GM12801 (cell line): ENCODE measurements at regions not wholly inside any gene's neighbourhood (a gene's known extent, or its start where the extent isn't known, plus 50 kb on each side); places are given as distances from the start of the nearest gene placed in this dataset.

Experiments used
- TF ChIP-seq, protein P1 (sequence below): IDR thresholded peaks from one replicate; pipeline ENCODE4 v1.5.1; 2011; ENCODE audit warnings: control low read depth; ENCODE audit not compliant: insufficient read length; ENCODE audit errors: extremely low read depth

DNA sequence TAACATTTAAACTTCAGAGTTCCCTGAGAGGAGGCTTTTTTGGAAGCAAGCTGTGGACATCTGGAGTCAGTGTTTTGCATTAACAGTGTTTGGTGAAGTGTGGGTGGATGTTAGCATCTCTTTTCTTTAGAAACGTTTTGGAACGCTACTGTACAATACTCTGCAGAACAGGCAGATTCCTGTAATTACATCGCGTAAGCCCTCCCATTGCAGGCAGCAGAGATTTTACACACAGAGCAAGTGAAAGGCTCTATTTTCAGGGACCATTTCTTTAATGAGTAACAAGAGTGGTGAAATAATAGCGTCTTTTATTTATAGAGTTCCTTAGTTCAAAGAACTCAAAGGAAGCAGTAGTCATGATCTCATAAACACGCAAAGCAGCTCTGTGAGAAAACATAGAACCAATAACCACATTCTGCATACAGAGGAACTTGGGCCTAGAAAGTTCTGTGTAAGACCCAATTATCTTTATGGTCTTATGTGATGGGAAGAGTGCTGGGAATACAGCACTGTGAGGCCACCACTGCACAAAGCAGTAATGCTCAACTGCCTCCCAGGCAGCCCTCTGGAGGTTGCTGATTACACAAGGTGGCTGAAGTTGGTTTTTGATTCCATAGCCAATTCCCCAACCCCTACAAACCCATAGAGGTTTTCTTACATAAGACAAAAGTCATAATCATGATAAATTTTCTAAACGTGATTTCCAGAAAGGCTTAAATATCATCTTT is 298.7 kb upstream of the EPHA5 start:
- TF ChIP-seq, protein P1, sequence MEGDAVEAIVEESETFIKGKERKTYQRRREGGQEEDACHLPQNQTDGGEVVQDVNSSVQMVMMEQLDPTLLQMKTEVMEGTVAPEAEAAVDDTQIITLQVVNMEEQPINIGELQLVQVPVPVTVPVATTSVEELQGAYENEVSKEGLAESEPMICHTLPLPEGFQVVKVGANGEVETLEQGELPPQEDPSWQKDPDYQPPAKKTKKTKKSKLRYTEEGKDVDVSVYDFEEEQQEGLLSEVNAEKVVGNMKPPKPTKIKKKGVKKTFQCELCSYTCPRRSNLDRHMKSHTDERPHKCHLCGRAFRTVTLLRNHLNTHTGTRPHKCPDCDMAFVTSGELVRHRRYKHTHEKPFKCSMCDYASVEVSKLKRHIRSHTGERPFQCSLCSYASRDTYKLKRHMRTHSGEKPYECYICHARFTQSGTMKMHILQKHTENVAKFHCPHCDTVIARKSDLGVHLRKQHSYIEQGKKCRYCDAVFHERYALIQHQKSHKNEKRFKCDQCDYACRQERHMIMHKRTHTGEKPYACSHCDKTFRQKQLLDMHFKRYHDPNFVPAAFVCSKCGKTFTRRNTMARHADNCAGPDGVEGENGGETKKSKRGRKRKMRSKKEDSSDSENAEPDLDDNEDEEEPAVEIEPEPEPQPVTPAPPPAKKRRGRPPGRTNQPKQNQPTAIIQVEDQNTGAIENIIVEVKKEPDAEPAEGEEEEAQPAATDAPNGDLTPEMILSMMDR = no peak

DNA sequence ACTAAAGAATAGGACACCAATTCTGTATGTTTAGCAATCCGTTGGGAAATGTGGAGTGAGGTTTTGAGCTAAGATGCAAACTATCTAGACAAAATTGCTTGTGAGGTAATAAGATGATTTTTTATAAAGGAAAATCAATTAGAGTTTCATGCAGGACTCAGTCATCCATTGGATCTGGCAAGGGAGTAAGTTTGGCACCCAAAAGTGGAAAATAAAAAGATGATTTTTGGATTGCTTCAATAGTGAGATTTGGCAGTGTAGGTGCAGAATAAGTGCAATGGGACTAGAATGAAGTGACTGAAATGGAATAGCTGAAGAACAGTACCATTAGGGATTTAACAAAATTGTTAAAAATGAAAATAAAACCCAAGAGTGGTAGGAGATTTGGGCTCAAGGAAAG is 290.5 kb upstream of the EPHA5 start:
- TF ChIP-seq, protein P1 = no peak

DNA sequence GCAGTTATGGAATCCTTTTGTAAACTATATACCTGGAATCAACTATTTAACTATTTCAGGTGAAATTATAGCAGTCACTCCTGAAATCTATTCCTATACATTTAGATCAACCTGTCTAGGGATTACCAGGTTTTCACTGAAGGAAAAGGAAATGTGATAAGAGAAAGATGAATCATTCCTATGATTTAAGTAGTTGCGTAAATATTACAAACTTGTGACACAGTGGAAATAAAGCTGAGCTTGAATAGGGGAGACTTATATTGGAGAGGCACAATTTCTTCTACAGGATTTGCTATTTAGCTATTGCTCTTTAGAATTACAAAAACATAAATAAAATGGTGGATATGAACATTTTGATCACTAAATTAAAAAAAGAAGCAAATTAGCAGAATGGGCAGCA is 284.1 kb upstream of the EPHA5 start:
- TF ChIP-seq, protein P1 = no peak

DNA sequence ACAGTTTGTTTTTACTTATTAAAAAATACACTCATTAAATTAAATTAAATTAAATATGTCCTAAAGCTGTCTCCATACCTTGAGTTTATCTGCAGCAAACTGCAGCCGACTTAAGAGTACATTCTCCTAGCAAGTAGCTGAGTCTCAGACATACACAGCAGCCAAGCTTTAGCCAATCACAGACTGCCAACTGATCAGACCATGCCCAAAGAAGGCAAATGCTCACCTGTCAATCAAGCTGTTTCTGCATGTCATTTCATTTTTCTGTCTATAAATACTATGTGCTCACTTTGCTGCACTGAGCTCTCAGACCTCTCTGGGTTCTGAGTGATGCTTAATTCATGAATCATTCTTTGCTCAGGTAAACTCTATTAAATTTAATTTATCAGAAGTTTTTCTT is 280.9 kb upstream of the EPHA5 start:
- TF ChIP-seq, protein P1 = no peak

DNA sequence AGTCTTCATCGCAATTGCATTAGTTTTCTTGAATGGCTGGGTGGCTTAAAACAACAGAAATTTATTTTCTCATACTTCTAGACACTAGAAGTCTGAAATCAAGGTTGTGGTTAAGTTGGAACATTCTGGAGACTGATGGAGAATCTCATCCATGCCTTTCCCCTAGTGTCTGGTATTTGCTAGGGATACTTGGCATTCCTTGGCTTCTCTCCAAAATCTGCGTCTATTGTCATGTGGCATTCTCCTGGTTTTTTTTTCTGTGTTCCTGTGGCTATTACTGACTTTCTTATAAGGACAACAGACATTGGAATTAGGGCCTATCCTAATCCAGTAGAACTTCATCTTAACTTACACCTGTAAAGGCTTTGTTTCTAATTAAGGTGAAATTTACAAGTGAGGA is 272.8 kb upstream of the EPHA5 start:
- TF ChIP-seq, protein P1 = no peak

DNA sequence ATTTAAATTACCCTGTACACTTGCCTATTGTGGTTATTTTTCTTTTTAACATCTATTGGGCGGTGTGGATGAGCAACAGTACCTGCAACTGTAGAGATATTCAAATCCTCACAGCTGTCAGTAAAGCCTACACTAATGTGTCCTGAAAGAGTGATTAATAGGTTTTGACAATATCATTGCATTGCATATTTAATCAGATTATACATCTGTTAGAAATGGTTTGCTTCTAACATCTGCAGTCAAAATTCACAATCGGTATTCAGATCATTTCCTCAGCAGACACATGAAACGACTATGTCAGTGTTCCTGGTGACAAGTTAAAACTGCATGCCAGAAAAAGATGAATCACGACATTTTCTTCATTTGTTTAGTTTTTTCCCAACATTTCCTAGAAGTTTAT is 254.6 kb upstream of the EPHA5 start:
- TF ChIP-seq, protein P1 = no peak

DNA sequence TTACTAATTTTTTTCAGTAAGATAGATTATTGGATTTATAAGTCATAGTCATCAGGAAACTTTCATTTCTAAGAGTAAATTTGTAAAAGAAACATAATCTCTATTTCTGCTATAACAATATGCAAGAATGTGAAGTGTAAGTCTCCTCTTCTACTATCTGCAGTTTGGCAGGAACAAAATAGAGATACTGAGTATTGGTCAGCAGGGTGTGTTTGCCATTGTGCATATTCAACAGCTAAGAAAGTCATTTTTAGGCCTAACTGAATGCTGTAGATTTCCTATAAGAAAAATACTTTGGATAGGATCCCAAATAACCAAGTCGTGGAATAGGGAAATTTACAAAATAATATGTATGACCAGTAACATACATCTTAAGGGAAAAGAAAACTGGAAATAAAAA is 253.3 kb upstream of the EPHA5 start:
- TF ChIP-seq, protein P1 = no peak
